ENCODE measurements at regions not wholly inside any gene's neighbourhood (a gene's known extent, or its start where the extent isn't known, plus 50 kb on each side); places are given as distances from the start of the nearest gene placed in this dataset.

DNA sequence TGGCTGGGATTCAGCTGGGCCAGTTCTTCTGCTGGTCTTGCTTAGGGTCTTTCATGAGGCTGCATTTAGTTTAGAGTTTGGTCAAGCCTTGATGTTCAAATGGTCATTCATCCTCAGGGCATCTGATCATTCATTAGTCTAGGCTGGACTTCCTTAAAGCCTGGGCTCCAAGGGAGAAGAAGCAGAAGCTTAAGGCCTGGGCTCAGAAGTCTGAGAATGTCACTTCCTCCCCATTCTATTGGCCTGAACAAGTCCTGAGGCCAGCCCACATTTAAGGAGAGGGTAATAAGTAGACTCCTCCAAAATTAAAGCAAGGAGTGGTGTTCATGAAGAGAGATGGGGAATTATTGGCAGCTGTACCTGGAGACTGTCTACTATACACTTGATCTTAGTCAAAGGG lies 193.2 kb upstream of the HABP2 start:
- DNase-seq (ENCODE audit: low spot score): no peak

DNA sequence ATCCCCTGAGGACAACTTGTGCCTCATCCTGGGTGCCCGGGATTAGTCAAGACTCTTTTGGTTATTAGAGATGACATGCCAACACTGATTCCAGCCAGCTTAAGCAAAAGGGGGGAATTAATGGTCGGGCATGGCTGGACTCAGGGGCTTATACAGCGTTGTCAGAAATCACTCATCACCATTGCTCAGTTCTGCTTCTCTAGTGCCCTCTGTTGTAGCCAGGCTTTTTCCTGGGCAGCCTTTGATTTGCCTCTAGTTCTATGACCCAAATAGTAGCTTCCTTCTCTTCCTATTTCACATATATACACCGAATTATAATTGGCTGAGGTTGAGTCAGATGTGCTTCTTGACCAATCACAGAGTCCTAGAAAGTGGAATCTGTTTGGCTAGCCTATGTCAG lies 192.0 kb upstream of the HABP2 start:
- DNase-seq (ENCODE audit: low spot score): no peak

DNA sequence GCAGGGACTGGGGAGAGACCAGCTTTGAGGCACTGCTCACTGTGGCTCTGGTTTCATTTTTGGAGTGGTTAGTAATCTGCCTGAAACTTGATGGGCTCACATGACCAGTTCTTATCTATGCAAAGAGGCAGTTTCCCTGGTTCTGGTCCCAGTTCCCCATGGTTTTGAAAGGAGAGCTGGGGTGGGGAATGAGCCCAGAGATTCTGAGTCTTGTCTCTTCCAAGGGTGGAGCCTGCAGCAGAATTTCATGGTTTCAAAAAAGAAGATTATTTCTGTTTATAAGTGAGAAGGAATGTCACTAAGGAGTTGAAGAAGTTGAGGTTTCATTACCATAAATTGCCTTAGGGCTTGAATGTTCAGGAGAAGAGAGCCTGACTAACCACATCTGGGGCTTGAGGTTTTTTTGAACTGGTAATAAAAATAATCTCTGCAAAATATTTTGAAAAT lies 190.2 kb upstream of the HABP2 start:
- DNase-seq (ENCODE audit: low spot score): no peak

DNA sequence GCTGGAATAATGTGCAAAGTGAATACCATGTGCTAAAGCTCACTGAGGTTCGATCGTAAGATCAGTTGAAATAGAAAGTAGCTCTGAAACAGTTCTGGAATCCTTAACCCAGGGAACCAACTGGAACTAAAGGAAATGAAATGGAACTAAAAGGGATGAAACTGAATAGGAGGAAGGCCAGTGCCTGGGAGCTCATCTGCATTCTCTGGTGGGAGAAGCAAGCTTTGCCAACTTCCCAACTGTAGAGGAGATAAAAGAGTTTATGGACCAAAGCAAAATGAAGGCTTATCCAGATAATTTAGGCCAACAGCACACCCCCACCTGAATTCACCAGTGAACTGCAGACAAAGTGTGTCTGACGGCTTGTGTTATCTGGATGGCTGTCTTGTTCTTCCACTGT lies 188.6 kb upstream of the HABP2 start:
- DNase-seq (ENCODE audit: low spot score): no peak

DNA sequence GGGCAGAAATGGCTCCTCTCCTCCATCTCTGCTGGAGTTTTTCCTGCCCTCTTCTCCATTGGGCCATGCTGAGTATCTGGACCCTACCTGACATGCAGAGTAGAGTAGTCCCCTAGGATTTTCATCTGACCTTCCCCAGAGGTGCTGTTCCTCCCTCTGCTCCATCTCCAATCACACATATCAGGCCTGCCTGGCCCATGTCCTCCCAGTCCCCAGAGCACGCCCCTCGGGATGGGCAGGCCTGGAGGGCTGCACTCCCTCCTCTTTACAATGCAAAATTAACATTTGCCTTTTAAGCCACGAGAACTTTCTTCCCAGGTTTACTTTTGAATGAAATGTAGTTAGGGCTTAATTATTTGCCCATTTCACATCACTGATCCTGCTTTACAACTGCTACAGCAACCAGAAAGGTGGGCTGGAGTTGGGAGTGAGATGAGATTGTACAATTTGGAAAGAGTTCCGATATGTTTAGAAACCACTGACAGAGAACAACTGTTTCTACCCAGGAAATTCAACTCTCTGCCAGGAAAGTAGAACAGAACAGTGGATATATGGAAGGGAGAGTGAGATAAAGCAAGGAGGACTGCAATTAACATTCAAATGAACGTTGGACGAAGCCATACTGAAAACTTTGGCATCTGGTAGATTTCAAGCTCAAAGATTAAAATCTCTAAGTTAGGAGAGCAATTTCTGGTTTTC lies 184.0 kb upstream of the HABP2 start:
- no peak for DNase-seq (ENCODE audit: low spot score)

DNA sequence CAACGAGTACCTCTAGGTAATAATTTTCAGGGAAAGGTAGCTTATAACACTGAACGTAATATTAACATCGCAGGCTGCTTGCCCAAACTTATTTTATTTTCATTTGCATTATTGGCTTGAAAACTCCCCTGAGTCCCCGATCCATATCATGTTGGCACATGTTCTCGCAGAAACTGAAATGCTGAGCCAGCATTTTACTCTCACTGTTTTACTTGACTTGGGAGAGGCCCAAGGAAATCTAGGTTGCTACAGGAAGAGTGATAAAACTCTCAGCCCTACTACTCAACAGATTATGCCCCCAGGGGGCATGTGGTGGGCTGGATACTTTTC lies 183.5 kb upstream of the HABP2 start:
- no peak for DNase-seq (ENCODE audit: low spot score)

DNA sequence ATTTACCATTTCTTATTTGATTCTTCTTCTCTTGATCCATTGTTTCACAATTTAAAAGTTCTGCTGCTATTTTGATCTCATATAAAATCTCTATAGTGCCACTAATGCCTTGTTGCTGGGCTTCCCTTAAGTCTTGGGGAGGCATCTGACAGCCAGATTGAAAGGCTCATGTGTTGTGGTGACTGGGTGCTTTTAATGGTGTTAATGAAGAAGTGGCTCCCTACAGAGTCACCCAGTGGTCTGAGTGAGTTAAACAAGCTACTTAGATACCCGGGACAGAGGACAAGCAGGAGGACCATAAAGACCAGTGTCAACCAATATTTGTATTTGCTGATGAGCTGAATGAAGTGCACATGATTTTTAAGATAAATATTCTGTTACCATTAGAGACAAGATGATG lies 176.4 kb upstream of the HABP2 start:
- DNase-seq (ENCODE audit: low spot score): no peak

DNA sequence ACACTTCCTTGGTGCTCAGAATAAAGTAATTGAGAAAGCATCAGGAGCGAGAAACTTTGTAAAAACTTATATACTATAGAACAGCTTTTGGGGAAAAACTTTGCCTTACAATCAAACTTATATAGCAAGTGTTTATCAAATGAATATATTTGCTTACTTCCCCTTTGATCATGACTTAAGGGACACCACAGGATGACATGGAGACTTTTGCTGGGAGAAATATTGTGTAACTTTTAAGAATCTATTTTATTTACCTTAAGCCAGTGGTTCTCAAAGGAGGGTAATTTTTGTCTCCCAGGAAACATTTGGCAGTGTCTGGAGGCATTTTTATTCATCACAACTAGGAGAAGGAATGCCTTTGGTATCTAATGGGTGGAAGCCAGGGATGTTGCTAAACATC lies 173.8 kb upstream of the HABP2 start:
- DNase-seq (ENCODE audit: low spot score): no peak

DNA sequence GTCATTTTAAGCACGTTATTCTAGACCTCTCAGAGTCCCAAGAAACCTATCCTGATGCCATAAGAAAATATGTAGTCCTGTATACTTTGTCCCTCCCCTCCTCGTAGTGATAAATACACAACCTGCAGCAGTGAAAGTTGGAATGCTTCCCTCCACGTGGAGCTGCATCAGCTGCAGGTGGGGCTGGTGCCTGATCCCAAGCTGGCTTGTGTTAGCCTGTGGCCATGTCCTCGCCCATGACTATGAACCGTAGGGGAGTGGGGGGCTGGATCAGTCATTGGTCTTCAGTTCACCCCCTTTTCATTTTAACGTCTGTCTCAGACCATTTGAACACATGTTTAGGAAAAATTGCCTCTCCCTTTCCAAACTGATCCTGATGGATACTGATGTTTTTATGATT lies 171.4 kb upstream of the HABP2 start:
- no peak for DNase-seq (ENCODE audit: low spot score)

DNA sequence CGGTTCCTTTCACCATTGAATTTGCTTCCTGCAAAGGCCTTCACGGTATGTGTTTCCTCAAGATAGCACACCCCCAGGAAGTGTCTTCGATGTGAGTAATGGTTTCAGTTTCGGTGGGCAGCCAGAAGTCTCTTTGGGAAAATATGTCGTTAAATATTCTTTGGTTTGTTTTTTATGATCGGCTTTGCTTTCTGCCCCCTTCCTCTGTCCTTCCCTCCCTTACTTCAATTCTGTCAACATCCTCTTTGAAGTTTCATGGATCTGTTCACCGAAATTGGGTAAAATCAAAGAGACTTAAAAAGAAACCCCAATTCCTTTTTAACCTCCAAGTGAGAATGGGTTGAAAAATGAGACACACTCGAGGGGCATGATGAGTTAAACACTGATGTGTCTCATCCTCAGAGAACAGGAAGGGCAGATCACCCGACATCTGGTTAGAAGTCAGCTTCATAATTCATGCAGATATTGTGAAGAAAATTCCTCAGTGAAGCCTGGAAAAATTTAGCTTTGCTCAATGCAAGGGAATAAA lies 170.8 kb upstream of the HABP2 start:
- DNase-seq (ENCODE audit: low spot score): no peak

DNA sequence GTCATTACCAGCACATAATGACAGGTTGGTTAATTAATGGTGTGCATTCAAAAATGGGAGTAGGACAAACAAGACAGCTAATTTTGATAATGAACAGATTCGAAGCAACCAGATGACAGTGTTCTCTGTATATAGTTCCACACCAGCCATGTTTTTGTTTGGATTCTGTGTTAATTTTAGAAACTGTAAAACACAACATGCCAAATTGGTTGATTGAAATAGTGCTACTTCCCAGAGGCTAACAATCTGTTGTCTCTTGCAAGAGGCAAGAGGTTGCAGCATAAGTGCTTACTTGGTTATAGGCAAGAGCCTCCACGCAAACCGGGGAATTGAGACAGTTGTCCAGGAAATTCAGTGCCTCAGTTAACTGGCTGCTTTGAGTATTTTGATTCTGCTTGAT lies 170.2 kb upstream of the HABP2 start:
- DNase-seq (ENCODE audit: low spot score): no peak

DNA sequence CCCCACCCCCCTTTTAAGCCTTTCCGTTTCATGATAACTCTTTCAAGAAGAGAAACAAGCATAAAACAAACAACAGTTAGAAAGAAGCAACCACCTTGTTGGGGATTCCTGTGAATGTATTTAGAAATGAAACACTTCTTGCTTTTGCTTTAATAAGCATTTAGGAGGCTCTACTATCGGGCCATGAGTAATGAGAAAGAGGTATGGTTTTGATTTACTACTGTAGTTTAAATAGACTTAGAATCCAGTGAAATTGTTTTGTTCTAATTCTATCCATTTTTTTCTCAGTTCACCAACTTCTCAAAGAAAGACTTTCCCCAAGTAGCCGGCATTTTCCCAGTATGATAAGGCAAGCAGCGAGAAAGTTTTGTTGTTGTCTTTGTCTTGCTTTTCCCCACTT lies 168.7 kb upstream of the HABP2 start:
- no peak for DNase-seq (ENCODE audit: low spot score)

DNA sequence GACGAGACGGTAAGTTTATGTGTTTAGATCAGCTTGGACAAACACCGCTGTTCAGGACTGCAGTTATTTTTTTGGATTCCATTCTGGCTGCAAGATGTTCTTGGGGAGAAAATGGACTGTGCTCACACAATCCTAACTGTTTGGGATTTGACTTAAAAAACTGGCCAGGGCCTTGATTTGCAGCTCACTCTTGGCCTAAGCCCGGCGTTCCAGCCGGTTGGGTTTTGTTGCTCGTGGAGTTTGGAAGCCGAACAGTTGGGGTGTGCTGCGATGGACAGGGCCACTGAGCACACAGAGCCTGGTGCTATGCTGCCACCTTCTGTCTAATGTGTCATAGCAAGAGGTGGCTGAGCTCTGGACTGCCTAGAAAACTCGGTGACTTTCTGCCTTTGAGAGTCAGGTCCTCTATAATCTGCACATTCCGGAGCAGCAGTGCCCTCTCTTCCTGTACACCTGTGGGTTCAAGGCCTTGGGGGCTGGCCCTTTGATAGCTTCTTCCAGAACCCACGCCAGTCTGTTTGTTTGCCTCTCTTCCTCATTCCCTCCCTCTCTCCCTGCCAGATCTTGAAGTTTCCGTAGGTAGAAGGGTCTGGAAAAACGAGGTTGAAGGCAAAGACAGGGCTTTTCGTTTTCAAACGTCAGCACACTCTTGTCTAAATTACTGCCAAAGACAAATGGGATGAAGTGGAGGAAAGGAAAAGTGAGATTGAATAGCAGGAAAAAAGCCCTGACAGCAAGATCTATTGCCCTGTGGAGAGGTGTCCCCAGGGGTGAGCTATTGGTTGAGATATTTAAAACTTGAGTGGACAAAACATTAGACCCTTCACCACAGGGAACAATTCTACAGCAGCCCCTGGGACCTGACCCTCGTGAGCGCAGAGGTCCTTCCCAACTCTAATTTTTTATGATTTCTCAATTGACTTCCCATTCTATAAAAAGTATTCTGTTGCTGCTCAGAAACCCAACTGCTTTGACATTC lies 167.5 kb upstream of the HABP2 start:
- DNase-seq (ENCODE audit: low spot score): peak; percentile 87

DNA sequence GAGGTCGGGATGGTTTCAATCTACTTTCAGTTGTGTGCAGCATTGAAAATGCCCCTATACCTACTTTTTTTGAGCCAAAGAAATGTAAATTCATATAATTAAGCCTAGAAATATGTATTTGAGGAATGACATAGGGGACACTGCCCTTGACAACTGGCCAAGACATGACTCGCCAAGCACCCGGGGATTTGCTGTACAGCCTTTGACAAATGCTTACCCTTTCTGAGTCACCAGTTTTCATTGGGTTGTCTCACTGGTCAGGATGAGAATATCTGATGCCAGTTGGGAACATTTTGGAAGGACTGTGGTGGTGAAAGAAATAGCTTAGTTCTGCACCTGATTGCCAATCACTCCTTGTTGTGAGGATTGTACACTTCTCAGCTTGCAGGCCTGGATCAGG lies 166.8 kb upstream of the HABP2 start:
- DNase-seq (ENCODE audit: low spot score): no peak

DNA sequence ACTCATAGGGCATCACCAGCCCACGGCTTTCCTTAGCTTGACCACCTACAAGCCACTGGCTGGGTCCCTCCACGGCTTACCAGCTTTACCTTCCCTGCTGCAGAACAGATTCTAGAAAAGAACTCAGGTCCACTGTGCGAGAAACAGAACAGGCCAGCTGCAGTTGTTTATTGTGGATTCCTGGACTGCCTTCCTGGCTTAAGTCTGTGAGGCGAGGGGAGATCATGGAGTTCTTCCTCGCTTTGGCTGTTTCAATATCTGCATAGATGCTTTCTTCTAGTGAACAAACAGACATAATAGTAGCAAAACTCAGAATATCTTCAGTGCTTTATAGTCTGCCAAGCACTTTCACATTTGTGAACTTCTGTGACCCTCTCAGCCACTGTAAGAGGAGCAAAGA lies 162.9 kb upstream of the HABP2 start:
- DNase-seq (ENCODE audit: low spot score): no peak

DNA sequence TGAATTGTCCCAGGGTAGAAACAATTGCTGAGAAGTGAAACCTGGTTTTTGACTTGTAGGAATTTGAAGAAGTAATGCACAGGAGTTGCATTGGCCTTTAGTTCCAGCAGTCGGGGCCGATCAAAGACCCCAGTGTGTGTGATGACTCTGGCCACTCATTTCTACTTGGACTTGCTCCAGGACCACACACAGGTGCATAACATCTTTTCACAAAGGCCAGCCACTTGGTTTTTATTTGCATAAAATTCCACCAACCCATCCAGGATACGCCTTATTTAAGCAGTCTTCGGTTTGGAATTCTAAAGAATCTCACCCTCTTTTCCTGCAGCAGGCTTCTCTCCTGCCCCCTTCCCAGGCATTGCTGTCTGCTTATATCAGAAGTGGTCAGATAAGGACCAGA lies 162.0 kb upstream of the HABP2 start:
- DNase-seq (ENCODE audit: low spot score): no peak

DNA sequence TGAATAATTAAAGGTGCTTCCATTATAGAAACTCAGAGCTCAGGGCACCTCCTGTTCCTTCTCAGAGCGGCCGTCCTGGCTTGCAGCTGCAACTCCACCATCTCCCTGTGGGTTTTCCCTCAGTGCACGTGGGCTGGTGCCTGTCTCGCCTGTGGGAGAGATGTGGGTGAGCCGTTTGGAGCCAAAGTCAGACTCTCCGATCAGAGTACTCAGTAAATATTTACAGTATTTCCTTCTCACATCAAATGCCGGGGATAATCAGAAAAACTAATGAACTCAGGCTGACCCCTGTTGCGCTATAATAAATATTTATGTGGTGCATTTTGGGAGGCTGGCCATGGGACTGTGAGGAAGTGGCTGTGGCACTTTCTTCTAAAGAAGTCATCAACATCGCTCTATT lies 155.8 kb upstream of the HABP2 start:
- DNase-seq (ENCODE audit: low spot score): no peak

DNA sequence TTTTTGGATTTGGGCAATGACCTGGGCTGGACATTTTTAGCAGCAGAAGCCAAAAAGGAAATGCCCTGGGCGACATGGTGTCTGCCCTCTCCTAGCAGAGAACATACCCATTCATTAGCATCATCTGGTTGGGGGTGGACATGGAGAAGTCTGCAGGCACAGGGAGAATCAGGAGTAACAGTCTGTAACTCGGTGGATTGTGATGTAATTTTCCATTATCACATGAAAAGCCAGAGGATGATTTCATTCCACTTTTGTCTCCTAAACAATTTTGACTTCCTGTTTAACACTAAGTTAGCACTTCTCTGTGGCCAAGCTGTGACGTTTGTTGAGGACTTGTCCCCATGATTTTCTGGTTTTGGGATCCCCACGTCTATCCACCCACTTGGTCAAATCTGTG lies 153.8 kb upstream of the HABP2 start:
- no peak for DNase-seq (ENCODE audit: low spot score)

DNA sequence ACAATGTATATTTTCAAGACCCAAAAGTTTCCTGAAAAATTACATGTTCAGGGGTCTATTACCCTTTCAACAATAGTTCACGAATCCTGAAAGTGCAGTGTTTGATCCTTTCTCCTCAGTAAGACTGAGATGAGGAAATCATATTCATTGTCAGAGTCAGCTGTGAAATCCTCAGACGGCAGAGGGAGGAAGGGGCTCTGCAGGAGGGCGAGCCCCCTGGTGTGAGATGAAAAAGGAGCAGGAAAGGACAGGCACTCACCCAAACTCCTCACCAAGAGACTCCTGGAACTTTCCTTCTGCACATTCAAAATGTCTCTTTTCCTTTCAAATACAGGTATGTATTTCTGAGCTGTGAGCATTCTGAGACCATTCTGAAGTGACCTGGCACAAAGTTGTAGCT lies 150.3 kb upstream of the HABP2 start:
- DNase-seq (ENCODE audit: low spot score): no peak

DNA sequence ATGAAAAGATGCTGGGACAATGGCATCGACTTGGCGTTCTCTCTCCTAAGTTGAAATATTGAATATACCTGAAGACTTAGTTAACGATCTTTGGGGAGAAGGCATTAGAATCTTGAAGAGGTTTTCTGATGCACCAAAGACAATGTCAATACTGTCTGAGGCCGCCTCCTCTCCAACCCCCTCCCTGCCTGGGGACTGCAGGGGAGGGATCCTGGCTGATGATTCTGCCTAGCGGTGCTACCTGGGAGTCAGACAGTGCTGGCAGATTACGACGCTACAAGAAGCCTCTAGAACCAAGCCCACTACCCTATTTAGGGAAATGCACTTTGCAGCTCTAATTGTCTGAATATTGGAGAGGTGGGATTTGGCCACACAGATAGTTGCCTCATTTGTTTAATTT lies 145.6 kb upstream of the HABP2 start:
- DNase-seq (ENCODE audit: low spot score): no peak

DNA sequence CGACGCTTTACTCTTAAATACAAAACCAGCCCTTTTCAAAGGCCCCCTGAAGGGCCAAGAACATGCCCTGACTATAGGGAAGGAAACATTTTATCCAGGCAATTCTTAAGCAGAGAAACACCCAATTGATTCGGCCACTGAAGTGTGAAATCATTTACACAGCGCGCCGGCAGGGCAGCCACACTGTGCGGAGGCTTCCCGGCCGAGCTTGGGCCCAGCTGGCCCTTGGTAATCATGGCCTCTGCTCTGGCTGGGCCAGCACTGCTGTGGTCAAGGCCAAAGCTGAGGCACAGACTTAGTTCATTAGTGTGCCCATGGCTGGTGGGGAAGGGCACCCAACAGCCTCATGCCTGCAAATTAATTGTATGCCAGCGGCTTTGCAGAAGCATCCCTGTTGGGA lies 143.7 kb upstream of the HABP2 start:
- DNase-seq (ENCODE audit: low spot score): no peak

DNA sequence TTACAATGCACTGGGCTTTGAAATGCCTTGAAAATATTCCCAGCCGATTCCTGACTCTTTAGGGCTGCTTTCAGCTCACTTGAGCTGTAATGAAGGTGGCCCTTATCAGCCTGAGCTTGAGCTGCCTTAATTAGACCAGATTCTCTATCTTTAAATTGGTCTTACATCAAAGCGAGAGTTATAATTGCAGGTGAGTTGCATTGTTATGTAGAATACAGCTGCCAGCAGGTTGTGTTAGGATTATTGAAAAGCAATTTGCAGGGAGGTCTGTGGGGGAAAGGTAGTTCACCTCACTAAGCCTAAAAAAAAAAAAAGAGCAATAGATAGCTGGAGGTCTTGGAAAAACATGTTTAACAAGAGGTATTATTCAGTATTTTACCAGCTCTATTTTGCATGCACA lies 142.2 kb upstream of the HABP2 start:
- DNase-seq (ENCODE audit: low spot score): no peak

DNA sequence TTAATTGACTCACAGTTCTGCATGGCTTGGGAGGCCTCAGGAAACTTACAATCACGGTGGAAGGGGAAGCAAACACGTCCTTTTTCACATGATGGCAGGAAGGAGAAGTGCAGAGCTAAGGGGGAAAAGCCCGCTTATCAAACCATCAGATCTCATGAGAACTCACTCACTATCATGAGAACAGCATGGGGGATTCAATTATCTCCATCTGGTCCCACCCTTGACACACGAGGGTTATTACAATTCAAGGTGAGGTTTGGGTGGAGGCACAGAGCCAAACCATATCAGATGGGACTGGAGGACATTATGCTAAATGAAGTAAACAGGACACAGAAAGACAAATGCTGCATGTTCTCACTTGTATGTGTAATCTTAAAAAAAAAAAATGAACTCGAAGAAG lies 141.4 kb upstream of the HABP2 start:
- no peak for DNase-seq (ENCODE audit: low spot score)
